ENCODE measurements at regions not wholly inside any gene's neighbourhood (a gene's known extent, or its start where the extent isn't known, plus 50 kb on each side); places are given as distances from the start of the nearest gene placed in this dataset.

GRCh38 chr12:60967128-60967527, 1293.1 kb upstream of the USP15 start:
- ATAC-seq (no peak), DNase-seq (ENCODE audit: low spot score) (no peak)

DNA sequence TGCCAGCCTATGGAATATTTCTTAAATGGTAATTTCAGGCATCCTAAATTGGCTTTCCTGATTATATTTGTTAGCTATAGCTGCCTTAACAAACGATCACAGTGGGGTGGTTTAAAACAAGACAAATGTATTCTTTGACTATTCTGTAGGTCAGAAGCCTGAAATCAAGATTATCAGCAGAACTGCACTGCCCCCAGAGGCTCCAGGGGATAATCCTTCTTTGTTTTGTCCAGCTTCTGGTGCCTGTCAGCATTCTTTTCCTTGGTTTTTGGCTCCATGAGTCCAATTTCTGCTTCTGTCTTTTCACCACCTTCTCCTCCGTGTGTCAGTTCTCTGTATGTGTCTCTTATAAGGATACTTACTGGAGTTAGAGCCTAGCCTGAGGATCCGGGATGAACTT, 1282.2 kb upstream of the USP15 start:
- DNase-seq (ENCODE audit: low spot score) (no peak), ATAC-seq (peak; percentile 71)

DNA sequence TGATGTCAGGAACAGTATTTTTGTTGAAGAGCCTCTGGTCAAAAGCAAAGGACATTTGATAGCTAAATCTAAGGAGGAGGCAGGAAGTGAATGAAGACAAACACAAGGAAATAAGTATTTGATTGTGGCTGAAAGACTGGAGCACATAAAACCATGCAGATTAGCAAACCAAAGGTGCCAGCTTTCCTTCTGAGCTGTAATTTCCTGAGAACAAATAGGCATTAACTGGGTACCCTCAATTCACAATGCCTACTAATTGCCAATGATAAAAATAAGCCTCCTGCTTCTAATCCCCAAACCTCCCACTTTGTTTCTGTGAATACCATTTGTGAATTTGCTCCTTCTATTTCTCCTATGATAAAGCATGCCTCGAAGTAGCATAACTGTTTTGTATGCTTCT, 1279.6 kb upstream of the USP15 start:
- DNase-seq (ENCODE audit: low spot score) (no peak), ATAC-seq (no peak)

- ATAC-seq = no peak
Measured at GRCh38 chr12:60981473-60981872, 1278.7 kb upstream of the USP15 start.

GRCh38 chr12:60992087-60992486, 1268.1 kb upstream of the USP15 start:
- ATAC-seq (no peak), DNase-seq (ENCODE audit: low spot score) (no peak)

More at GRCh38 chr12:60981473-60981872, 1278.7 kb upstream of the USP15 start:
- DNase-seq (ENCODE audit: low spot score) = no peak

GRCh38 chr12:60995256-60995825, 1264.9 kb upstream of the USP15 start:
- DNase-seq (ENCODE audit: low spot score) (no peak), ATAC-seq (peak; percentile 67)

GRCh38 chr12:60997869-60998378, 1262.3 kb upstream of the USP15 start:
- ATAC-seq (no peak), DNase-seq (ENCODE audit: low spot score) (no peak)

- peak; percentile 68 for ATAC-seq
Measured at GRCh38 chr12:61009192-61009591, 1251.0 kb upstream of the USP15 start.

GRCh38 chr12:61011767-61012423, 1248.3 kb upstream of the USP15 start:
- ATAC-seq = no peak
- no peak for DNase-seq (ENCODE audit: low spot score)

More at GRCh38 chr12:61009192-61009591, 1251.0 kb upstream of the USP15 start:
- no peak for DNase-seq (ENCODE audit: low spot score)

- no peak for ATAC-seq
- no peak for DNase-seq (ENCODE audit: low spot score)
Measured at GRCh38 chr12:61018571-61018970, 1241.6 kb upstream of the USP15 start.

GRCh38 chr12:61023231-61023630, 1237.0 kb upstream of the USP15 start:
- ATAC-seq = no peak
- no peak for DNase-seq (ENCODE audit: low spot score)

DNA sequence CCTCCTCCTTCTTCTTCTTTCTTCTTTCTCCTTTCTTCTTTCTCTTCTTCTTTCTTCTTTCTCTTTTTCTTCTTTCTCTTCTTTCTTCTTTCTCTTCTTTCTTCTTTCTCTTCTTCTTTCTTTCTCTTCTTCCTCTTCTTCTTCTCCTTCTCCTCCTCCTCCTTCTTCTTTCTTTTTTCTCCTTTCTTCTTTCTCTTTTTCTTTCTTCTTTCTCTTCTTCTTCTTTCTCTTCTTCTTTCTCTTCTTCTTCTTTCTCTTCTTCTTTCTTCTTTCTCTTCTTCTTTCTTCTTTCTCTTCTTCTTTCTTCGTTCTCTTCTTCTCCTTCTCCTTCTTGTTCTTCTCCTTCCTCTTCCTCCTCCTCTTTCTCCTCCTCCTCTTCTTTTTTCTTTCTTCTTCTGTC, 1230.7 kb upstream of the USP15 start:
- ATAC-seq = no peak
- no peak for DNase-seq (ENCODE audit: low spot score)

DNA sequence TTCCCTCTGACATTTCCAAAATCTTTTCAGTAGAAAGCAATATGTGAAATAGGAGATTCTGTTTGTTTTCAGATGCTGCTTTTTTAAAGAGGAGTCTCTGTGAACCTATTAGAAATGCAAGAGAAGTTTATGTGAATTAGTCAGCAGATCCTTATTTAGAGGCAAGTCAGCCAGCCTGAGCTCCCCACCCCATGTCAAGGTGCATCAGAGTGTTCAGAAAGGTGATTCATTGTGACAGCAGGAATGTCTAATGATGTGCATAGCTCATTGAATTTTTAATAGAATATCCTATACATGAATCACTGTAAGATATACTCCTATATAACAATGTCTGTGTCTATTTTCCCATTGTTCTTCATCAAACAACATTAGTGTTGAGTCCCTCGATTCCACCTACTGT, 1222.4 kb upstream of the USP15 start:
- no peak for DNase-seq (ENCODE audit: low spot score)
- ATAC-seq = no peak

GRCh38 chr12:61043838-61044237, 1216.4 kb upstream of the USP15 start:
- DNase-seq (ENCODE audit: low spot score) (no peak), ATAC-seq (no peak)

DNA sequence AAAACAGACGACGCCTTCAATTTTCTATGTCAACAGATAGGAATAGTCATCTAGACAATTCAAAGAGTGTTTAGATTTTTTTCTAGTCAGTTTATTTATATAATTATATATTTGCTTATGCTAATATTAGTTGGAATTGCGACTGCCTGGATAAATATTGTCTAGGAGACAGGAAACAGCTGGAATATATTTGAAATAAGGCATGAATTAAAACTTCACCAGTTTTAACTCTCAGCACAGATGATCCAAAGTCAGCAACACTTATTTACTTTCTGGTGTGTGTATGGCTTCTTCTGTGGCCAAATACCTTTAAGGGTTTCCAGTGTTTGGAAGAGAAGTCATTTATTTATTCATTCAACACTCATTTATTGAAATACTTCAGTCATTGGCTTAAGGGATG, 1215.4 kb upstream of the USP15 start:
- ATAC-seq (no peak), DNase-seq (ENCODE audit: low spot score) (no peak)

DNA sequence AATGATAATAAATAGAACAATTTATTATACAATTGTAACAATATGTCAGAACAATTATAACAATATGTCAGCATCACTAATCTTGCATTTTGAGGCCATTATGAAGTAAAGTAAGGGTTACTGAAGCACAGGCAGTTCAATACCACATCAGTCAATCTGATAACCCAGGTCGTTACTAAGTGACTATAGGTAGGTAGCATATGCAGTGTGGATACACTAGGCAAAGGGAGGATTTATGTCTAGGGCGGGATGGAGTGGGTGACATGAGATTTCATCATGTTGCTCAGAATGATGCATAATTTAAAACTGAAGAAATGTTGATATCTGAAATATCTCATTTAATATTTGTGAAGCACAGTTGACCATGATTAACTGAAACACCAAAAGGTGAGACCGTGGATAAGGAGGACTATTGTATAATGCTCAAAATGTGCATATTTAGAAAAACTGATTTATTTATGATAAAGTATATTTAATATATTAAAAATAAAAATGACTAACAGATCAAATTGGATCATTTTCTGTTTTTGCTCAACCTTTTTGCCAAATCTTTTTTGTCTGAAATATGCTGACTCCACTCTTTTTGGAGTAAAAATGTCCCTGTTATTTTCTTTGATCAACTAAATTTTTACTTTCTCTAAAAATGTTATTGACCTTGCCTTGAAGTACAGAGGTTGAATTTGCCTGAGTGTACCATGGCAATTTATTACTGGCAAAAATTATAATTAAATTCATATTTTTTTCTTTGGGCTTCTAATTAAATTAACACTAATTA, 1189.4 kb upstream of the USP15 start:
- ATAC-seq (no peak), DNase-seq (ENCODE audit: low spot score) (no peak)

DNA sequence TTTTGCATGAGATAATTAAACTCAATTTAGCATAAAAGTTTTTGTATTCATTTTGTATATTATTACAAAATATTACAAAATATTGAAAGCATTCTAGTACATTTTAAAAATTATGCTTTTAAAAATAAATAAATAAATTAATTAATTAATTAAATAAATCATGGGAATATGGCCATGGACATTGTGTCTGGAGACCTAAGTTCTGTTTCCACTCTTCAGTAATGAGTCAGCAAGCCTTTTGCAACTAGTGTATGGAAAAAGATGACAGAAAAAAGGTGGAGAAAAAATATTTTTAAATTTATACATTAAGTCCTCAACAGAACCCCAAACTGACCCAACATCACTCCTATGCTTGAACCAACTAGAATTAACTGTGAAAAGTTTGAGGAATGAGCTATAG, 1187.5 kb upstream of the USP15 start:
- ATAC-seq = no peak
- no peak for DNase-seq (ENCODE audit: low spot score)

- ATAC-seq = no peak
Measured at GRCh38 chr12:61095111-61095510, 1165.1 kb upstream of the USP15 start.

DNA sequence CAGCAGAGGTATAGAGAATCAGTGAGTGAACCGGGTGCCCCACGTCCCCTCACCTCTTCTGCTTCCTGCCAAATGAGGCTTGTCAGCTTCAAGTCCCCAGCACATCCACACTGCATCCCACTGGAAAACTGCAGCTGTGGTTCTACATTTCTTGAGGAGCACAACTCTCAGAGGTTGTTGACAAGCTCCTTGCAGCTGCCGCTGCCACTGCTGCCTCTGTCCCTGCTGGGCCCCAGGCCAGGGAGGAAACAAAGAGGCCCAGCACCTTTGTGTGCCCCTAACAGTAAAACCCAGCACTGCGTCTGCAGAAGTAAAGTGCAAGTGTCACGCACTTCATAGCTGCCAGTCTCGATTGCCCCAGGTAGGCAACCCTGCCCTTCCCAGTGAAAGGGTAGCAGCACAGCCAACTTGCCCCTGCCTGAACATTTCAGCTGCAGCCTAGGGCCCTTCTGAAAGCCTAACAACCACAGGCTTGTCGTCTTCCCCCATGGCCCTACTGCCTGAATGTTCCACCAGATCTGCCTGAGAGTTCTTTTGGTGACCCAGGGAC, 1162.1 kb upstream of the USP15 start:
- DNase-seq (ENCODE audit: low spot score) (no peak), ATAC-seq (no peak)

More at GRCh38 chr12:61095111-61095510, 1165.1 kb upstream of the USP15 start:
- no peak for DNase-seq (ENCODE audit: low spot score)

DNA sequence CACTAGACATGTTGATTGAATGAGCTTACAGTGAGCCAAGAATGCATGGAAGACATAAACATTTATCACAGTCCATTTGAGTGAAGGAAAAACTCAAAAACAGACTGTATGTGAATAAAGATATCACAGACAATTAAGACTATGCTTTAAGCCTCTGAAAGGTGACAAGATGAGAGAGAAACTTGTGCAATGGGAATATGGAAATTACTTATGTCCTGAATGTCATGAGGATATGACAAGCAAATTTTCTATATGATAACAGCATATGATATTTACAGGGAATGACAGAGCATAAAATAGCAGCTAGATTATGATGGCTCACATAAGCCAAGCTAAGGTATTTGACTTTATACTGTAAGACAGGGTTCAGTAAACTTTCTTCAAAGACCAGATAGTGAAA, 1153.1 kb upstream of the USP15 start:
- DNase-seq (ENCODE audit: low spot score) (no peak), ATAC-seq (no peak)

DNA sequence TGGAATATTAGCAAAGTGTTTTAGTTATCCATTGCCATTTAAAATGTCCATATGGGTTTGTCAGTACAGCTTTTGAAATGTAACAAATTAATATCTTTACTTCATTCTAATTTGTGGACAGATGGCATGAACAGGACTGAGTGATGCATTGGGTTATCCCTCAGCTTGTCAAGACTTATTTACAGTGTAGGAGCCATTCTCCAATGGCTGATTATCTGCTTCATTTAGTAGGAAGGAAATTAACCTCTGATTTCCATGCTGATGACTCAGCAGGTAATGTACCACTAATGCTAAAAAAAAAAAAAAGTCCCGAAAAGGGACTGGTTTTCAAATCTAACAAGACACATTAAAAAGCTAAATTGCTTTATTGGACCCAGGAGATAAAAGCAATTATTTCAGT, 1149.0 kb upstream of the USP15 start:
- no peak for ATAC-seq
- DNase-seq (ENCODE audit: low spot score) = no peak

Measured in left lobe of liver (tissue), 2 donors.